Stimulated activated CD8-positive, alpha-beta memory T cell treated with anti-CD3 and anti-CD28 coated beads, Interleukin-2, amount 100 ng/mL, for 1 hour (primary cell): ENCODE measurements at regions not wholly inside any gene's neighbourhood (a gene's known extent, or its start where the extent isn't known, plus 50 kb on each side); places are given as distances from the start of the nearest gene placed in this dataset.
"Not testable (repeated sequence)": the region's sequence is repeated elsewhere in the genome, so short reads cannot be mapped to it uniquely, and the experiment has no call there.

ENCODE experiments used
- DNase-seq, 2 donors: peaks; one replicate each; pipeline ENCODE4 v3.0.0-alpha.2; 2020; ENCODE audit warnings: low read depth in 2 of 2

DNA sequence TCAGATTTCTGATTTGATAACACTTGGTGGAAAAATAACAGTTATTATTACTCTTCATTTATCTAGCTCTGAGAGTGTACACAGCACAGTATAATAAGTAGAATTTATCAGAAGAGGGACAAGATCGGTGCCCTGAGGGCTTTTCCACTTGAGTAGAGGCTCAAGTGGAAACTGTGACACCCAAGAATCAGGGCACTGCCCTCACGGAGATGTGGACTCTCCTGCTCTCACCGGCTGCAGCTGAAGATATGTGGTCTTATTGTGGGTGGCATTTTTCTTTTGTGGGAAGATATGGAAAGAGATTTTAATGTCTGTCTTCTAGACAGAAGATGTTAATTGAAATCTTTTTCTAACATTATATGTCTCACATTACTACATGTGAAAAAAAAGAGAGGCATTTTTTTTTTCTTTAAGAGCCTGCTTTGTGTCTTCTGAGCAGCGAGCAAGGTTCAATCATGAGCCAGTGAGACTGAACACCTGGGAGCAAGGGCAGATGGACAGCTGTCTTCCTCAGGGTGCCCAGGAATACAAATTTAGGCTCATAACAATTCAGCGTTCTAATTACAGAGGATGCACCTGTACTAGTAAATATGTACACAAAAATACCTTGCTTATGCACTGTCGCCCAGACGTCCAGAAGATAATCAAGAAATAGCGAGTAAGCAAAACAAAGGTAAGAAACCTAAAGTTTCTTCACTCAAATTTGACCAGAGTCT is 1098.2 kb upstream of the FANCL start:
- DNase-seq = no peak

DNA sequence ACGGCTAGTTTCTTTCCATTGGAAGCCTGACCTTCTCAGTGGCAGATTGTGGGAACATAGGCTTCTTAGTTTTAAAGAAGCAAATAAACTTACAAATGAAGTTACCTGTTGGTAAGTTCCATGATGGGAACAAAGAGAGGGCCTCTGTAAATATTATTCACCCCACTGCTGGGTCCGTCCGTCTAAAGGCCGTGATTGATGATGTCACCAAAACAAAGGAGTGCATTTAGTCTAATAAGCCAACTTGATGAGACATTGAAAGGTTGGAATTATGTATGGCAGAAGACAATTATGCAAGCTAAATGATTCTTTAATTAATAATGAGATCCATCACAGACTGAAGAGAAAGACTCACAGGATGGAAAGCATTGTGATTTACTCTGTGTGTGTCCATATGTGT is 1091.9 kb upstream of the FANCL start:
- no peak for DNase-seq

DNA sequence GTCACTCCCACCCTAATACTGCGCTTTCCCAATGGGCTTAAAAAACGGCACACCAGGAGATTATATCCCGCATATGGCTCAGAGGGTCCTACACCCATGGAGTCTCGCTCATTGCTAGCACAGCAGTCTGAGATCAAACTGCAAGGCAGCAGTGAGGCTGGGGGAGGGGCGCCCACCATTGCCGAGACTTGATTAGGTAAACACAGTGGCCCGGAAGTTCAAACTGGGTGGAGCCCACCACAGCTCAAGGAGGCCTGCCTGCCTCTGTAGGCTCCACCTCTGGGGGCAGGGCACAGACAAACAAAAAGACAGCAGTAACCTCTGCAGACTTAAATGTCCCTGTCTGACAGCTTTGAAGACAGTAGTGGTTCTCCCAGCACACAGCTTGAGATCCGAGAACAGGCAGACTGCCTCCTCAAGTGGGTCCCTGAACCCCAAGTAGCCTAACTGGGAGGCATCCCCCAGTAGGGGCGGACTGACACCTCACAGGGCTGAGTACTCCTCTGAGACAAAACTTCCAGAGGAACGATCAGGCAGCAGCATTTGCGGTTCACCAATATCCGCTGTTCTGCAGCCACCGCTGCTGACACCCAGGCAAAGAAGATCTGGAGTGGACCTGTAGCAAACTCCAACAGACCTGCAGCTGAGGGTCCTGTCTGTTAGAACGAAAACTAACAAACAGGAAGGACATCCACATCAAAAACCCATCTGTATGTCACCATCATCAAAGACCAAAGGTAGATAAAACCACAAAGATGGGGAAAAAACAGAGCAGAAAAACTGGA is 1085.6 kb upstream of the FANCL start:
- not testable (repeated sequence) for DNase-seq

DNA sequence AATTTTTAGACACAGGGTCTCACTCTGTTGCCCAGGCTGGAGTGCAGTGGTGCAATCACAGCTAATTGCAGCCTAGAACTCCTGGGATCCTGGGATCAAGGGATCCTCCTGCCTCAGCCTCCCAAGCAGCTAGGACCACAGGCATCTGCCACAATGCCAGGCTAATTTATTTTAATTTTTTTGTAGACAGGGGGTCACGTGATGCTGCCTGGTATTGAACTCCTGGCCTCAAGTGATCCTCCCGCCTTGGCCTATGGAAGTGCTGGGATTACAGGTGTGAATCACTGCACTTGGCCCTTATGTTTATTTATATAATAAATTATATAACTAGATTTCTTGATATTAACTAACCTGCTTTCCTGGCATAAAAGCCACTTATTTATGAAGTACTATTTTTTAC is 1081.7 kb upstream of the FANCL start:
- no peak for DNase-seq

DNA sequence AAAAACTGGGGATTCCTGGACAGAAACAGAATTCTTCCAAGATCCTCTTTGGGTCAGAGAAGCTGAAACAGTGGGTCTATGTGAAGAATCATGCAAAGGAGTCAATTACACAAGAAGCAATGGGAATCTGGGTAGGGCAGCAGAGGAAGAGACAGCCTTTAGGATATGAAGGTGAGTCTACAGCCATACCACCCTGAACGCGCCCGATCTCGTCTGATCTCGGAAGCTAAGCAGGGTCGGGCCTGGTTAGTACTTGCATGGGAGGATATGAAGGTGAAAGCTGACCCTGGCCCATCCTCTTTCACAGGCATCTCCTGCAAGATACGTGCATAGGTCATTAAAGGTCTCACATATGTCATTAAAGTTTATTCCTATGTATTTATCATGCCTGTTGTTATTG is 1080.9 kb upstream of the FANCL start:
- DNase-seq = no peak

DNA sequence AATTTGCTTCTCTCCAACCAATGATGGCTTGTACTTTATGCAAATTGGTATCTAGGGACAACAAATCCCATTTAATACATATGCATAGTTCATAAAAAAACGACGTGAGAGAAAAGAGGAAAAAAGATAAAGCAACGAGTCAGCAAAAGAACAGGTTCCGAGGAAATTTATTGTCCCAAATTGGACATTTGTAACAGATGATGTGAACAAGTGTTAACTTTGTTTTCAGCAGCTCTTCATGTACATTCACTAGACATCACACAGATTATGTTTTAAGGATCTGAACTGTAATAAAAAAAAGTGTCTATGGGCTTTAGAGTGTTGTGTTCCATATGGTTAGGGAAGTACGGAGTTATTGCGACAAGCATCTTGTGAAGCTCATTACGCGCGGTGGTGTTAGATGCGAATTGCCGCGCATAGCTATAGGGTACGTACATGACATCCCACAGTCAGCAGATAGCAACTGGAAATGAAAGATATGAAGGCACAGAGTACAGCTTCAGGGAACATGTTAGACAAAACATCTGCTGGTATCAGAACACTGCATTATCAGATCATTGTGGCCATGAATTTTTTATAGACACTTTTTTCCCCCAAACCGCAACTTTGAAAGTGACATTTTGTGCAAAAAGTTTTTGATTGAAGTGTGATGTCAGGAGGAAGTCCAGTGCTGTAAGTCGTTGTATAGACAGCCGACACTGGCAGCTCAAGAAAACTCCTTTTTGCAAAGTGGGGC is 1073.1 kb upstream of the FANCL start:
- no peak for DNase-seq

DNA sequence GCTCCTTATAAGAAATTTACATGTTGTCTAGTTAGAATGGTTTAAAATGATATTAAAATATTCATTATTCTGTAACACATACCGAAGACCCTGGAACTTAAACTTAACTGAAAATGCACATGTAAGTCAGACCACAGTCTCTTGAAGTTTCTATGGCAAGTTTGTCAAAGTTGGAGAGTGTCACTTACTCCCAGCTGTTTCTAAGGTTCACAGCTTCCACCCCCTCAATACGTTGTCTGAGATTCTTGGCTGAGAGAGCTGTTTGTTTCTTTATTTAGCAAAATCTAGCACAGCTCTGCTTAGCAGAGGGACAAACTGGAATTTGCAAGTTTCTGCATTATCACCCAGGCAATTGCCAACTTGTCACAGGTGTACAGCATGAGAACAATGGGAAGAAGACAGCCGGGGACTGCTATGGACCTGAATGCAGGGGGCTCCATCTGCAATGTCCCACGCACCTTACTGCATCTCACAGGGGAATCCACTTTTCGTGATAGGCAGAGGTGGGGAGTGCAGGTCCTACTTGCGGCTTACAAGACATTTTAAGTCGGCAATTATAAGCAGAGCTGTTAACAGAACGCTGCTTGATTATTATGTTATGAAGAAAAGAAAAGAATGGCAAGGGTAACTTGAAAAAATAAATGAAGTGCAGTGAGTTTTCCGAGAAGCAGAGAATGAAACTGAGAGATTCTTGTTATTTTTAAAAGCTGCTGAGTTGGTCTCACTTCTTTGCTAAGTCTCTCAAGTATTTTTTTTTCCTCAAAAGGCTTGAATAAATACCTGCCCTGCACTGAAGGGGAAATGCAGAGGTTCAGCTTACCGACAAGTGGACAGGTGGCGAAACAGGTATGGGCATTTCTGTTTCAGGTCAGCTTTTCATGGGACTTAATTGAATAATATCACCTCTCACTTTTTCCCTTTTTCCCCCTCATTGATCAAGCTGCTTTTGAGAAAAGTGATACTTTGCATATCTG is 1072.1 kb upstream of the FANCL start:
- no peak for DNase-seq

DNA sequence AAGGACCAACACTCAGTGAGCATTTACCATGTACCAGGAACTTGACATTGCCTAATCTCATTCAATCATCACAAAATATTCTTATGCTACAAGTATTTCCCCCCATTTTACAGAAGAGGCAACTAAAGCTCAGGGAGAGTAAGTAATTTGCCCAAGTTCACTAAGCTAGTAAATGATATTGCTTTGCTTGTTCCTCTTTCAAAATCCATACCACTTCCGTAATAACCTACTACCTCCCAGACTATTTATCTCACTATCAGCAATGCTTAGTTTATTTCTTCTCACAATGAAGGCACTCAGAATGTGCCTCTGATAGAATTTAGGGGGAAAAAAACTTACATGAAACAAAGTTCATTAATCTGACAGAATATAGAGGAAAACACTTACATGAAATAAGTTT is 1070.9 kb upstream of the FANCL start:
- DNase-seq = no peak

DNA sequence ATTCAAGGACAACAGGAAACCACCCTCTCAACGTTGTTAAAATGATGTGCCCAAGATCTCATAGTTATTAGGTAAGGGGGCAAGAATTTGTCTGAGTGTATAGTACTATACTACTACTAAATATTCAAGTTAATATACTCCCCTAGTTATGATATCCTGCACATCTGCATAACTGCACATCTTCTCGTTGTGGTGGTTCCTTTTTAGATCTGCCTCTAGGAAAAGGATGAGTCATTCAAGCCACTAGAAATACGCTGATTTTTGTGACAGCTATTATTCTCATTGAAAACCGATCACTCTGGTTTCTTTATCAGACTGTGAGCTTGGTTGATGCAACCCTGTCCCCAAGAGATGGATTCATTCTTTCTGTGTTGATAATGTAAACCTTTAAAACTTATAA is 1067.0 kb upstream of the FANCL start:
- DNase-seq = no peak

DNA sequence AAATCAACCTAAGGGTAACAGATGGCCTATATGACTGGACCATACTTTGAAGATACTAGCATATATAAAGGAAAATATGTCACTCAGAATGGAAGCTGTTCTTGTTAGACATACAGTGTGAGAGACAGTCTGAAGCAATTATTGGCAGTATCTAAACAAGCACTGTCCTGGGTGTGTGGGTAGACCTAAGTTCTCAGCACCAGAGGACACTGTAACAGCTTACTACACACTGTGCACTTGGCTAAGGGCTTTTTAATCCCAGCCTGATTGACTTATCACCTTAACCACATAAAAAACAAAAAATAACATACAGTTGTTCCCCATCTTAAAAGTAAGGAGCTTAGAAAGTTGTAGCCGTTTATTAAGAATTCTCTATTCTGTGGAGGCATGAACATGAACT is 1066.1 kb upstream of the FANCL start:
- DNase-seq = no peak

DNA sequence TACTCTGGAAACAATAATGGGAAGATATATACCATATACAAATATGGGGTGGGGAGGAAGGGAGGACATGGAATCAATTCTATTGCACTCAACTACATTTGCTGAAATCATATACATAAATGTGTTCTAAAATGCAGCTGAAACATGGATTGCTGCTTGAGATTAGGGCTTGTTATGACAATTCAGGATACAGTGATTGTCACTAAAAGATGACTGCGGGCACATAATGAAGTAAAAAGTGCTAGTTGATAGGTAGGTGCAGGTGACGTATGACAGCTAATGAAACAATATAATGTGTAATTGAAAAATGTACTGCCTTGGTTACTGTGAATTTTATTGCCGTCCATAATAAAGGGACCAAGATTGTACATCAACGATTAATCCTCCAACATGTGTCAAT is 1062.1 kb upstream of the FANCL start:
- no peak for DNase-seq

DNA sequence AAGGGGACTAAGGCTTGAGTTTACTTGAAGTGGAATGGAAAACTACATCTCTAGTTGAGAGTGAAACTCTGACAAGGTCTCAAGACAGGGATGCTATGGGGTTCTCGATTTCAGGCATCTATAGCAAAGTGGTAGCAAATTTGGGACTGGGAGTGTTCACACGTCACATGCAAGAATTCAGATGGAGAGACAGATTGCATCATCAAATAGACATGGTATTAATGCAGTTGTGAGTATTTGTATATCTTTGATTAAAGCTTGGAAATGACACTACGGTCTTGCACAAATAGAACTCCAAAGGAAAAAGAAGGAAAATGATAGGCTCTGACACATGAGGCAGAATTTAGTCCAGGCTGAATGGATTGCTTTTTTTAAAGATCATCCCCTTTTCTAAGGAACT is 1061.6 kb upstream of the FANCL start:
- DNase-seq = no peak

DNA sequence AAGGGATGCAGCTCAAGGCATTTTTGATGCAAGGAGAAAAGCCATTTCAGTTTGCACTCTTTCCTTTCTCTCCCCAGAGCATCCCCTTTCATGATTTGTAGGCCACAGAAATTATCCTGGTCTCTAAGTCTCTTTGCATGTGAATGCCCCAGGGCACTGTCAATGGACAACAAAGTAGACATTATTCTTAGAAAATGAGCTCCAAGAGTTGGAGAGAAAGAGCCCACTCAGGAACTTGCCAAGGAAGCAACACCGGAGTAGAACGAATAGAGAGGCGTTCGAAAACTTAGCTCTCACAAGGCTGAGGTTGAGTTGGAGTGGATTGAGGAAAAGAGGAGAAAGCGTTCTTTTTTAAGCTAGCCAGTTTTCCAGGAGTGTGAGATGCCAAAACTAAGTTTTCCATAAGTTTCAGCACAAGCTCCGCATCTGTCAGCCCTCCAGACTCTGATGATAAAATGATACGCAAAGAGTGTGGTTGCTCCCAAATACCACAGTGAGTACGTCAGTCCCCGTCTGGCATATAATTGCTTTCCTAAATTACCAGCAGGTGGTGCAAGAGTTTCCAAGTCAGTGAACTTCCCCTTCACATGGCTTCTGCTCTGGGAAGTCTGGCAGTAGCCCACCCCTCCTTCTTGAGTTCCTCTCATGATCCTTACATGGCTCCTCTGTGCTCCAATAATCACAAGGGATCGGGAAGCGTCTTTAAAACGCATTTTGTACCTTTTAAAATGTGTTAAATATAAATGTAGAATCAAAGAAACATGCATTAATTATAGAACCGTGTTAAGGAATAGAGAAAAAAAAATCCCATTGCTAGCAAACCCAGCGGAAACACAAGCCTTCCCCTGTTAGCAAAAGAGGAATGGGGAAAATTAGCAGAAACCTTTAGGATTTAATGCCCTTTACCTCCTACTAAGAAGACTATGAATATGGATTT is 1060.6 kb upstream of the FANCL start:
- no peak for DNase-seq

DNA sequence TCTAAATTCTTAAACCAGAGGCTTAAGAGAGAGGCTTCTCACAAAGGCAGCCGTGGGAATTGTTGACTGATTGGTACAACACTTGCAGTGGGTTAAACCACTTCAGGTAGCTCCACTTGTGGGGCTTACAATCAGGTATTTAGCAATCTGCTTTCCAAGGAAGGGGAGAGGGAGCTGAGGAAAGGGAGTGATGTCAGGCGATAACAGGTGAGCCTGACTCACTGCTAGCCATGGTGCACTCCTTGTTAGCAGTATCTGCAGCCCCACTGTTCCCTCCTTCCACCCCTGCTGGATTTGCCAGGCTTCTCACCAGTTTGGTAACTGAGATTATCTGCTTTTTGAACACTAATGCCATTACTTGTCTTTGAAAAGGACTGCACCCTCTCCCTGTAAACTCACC is 1056.7 kb upstream of the FANCL start:
- DNase-seq = no peak

DNA sequence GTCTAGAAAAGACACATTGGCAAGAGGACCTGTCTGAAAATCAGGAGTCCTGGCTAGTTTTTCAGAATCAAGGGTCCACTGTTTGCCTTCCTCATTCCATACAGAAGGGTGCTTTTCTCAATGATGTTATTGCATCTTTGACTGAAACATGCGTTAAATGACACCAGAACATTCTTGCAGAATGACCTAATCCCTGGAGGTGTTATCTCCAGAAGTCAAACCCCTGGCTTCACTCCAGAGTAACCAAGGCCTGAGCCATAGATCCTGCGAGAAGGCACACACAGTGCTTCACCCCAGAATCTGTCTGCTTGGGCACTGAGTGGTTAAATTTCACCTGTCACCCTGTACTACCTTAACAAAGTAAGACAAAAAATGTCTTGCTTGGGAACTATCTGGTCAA is 1055.2 kb upstream of the FANCL start:
- DNase-seq = no peak

DNA sequence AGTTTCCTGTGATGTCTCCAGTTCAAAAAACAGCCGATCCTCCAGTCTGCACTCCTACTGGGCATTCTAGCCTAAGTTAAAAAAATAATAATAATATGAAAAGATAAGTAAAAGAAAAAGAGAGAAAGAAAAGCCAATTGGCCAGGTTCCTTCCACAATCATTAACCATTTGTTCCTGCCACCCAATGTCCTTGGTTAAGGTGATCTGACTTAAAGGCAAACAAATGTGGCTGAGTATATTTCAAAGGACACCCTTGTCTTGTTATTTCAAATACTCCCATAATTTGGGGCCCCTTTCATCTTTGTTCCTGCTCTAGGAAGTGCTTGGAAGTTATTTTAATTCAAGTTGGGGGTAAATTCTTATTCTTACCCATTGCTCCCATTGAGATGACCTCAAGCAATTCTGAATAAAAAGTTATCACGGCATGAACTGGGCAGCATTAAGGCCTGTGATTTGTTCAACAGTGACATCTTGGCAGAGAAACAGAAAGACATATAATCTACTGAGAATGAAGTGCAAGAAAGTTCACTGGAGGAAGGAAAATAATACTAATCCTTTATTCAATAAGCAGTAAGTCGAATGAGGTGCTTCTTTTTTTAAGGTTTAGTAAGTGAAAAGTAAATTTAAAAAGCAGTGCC is 1054.5 kb upstream of the FANCL start:
- DNase-seq = no peak

DNA sequence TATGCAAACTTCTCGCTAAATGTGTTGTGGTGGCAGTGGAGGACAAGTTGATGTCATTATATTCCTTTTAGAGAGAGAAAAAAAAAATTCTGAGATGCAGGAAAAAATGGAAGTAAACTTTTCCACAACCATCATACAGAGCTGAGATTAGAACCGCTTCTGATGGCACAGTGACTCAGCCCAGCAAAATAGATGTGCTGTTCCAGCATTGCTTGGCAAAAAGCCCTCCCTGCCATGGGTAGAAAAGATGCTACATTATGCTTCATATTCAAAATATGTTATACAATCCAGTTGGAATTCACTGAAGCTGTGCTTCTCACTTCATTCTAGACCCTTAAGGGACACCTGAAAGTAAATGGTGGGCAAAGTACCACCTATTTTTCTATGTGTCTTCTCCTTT is 1047.6 kb upstream of the FANCL start:
- DNase-seq = no peak

DNA sequence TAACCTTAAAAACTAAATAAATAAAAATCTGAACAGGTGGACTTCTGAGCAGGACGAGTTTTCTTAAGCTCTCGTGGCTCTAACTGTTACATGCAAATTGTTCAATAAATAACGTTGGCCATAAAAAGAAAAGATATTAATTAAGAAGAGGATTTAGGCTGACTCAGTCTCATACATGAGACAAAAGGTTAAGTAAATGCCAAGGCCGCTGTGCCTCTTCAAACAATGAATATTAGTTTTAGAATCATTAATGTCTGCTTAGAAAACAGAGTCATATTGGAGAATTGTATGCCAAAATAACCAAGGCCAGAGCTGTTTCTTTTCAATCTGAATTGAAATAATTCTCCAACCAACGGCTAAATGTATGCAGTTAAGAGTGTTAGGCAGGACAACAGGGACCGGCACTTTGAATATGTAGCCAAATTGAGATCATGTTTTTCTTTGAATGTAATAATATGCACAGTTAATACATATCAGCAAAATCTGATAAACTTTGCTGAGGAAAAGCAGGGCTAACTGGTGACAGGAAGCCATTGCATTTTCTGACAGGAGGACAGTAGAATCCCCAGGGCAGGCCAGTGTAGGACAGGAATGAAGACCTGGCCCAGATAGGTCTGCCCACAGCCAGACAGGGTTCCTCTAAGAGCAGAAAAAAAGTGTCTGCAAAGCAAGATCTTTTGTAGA is 1041.4 kb upstream of the FANCL start:
- no peak for DNase-seq

DNA sequence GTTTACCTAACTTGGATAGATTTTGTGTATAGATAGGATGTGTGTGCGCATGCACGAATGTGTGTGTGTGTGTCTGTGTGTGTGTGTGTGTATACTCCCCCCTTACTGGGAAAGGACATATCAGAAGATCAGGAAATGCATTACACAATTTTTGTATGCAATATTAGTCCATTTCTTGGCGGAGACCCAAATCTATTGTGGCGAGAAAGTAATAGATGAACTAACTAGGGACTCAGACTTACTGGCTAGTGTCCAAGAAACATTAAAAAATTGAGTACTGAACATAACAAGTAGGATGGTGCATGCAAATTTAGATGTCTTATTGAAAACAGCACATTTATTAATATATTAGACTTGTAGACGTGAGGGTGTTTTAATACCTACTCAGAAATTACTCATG is 1036.5 kb upstream of the FANCL start:
- no peak for DNase-seq
